HG03066 (cell line): ENCODE measurements at regions not wholly inside any gene's neighbourhood (a gene's known extent, or its start where the extent isn't known, plus 50 kb on each side); places are given as distances from the start of the nearest gene placed in this dataset.

ENCODE experiments used
- ATAC-seq: cut with Tn5 transposase; IDR thresholded peaks from one replicate; pipeline ENCODE4 v1.9.1; 2021; ENCODE audit warnings: low read depth; ENCODE audit not compliant: unreplicated experiment

DNA sequence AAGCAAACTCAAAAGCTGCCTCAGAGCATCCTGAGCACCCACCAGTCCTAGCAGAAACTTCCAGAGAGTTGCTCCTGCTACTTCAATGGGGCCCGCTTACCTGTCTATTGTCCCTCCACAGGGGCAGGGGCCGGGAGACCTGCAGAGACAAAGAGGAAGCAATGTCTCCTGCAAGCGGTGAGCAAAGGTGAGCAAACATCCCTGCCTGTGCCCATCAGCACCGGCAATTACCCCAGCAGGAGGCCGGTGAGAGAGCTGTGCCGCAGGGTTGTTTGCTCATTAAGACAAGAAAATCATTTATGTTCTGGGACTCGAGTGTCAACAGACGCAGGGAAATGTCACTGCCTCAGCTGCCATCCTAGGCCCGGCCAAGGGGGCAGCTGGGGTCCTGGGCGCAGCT, 53.8 kb upstream of the TARDBP start:
- ATAC-seq = no peak

DNA sequence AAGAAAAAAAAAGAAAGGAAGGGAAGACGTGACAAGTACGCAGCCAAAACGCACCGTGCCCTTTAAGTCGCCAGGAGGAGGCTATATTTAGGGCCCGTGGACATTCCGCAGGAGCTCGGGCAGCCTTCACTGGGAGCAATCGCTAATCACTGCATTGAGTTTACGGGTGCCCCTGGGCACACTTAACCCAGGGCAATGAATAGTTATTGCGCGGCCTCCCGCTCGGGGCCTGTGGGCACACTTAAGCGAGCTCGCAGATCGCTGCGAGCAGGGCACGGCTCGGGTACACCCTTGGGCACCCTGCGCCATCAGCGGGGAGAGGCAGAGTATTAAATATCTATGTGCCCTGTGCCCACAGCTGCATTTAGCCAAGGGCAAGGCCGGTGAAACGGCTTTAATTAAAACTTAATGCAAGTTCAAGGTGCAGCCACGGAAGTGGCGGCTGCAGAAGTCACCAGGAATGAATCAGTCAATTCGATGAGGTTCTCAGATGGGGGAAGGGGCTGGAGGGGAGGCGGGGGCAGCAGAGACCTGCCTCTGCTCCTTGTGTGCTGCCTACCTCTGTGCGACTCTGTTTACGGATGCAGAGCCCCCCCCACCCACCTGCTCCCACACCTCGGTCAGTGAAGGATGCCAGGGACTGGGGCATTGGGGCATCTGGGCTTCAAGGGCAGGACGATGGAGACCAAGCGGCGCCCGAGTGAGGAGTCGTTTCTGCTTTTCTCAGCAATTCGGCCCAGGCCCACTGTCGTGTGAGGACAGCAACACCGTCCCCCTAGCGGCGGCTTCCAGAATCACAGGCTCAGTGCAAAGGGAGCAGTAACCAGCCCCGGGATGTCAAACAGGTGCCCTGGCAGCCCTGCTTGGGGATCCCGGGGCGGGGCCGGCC, 51.8 kb upstream of the TARDBP start:
- ATAC-seq = no peak

- no peak for ATAC-seq
Observed at GRCh38 chr1:10961300-10961833, 51.1 kb upstream of the TARDBP start.

GRCh38 chr1:10962483-10962882, 50.0 kb upstream of the TARDBP start:
- no peak for ATAC-seq
